KBM-7 (cell line): ENCODE measurements at regions not wholly inside any gene's neighbourhood (a gene's known extent, or its start where the extent isn't known, plus 50 kb on each side); places are given as distances from the start of the nearest gene placed in this dataset.
"Not testable (repeated sequence)": the region's sequence is repeated elsewhere in the genome, so short reads cannot be mapped to it uniquely, and the experiment has no call there.

Experiments
- DNase-seq: peaks from one replicate; pipeline ENCODE4 v3.0.0-alpha.2; 2015
- in situ Hi-C: fragments of 300-500 bp; cut with MboI; formaldehyde crosslinking; loops from 2 replicates; pipeline ENCODE4 v1.14.3; 2020; ENCODE audit warnings: low sequenced_read_pairs, low pct_unique_long_range_greater_than_20kb, mixed read lengths

GRCh38 chr20:48124181-48124782, 339.0 kb upstream of the SULF2 start:
- no peak for DNase-seq
- in situ Hi-C loops: no loop called here

- DNase-seq: no peak
- in situ Hi-C loops: no loop called here
Observed at GRCh38 chr20:48120120-48120519, 334.8 kb upstream of the SULF2 start.

GRCh38 chr20:48119389-48119788, 334.1 kb upstream of the SULF2 start:
- DNase-seq, in situ Hi-C loops: not testable (repeated sequence)

GRCh38 chr20:48115502-48115901, 330.2 kb upstream of the SULF2 start:
- in situ Hi-C loops: no loop called here
- no peak for DNase-seq

GRCh38 chr20:48107560-48107959, 322.3 kb upstream of the SULF2 start:
- in situ Hi-C loops: no loop called here
- no peak for DNase-seq

GRCh38 chr20:48106428-48106827, 321.1 kb upstream of the SULF2 start:
- in situ Hi-C loops: no loop called here
- no peak for DNase-seq

GRCh38 chr20:48105526-48105925, 320.2 kb upstream of the SULF2 start:
- no peak for DNase-seq
- in situ Hi-C loops: no loop called here

GRCh38 chr20:48102931-48103660, 317.8 kb upstream of the SULF2 start:
- DNase-seq: no peak
- in situ Hi-C loops: no loop called here

GRCh38 chr20:48102076-48102787, 317.0 kb upstream of the SULF2 start:
- no peak for DNase-seq
- in situ Hi-C loops: no loop called here

GRCh38 chr20:48100483-48100882, 315.2 kb upstream of the SULF2 start:
- in situ Hi-C loops: no loop called here
- DNase-seq: no peak

GRCh38 chr20:48098866-48099265, 313.6 kb upstream of the SULF2 start:
- in situ Hi-C loops: no loop called here
- no peak for DNase-seq

- DNase-seq: no peak
- in situ Hi-C loops: no loop called here
Observed at GRCh38 chr20:48098099-48098498, 312.8 kb upstream of the SULF2 start.

GRCh38 chr20:48096957-48097890, 311.9 kb upstream of the SULF2 start:
- in situ Hi-C loops: no loop called here
- no peak for DNase-seq

GRCh38 chr20:48096212-48096875, 311.1 kb upstream of the SULF2 start:
- in situ Hi-C loops: no loop called here
- DNase-seq: no peak

- in situ Hi-C loops: no loop called here
- no peak for DNase-seq
Observed at GRCh38 chr20:48094944-48095343, 309.7 kb upstream of the SULF2 start.

GRCh38 chr20:48094196-48094749, 309.0 kb upstream of the SULF2 start:
- DNase-seq: no peak
- in situ Hi-C loops: no loop called here

- in situ Hi-C loops: no loop called here
- DNase-seq: no peak
Observed at GRCh38 chr20:48092596-48093280, 307.5 kb upstream of the SULF2 start.

- in situ Hi-C loops: no loop called here
- DNase-seq: no peak
Observed at GRCh38 chr20:48090784-48091183, 305.5 kb upstream of the SULF2 start.
